SKM-1 (cell line): ENCODE measurements at regions not wholly inside any gene's neighbourhood (a gene's known extent, or its start where the extent isn't known, plus 50 kb on each side); places are given as distances from the start of the nearest gene placed in this dataset.
A peak's percentile ranks its signal among the peaks of the same experiment; 100 is the strongest.
"Not testable (repeated sequence)": the region's sequence is repeated elsewhere in the genome, so short reads cannot be mapped to it uniquely, and the experiment has no call there.

Source experiments
- DNase-seq: peaks from one replicate; lab custom pipeline; 2025; ENCODE audit not compliant: unreplicated experiment; lab: John Stamatoyannopoulos, UW

DNA sequence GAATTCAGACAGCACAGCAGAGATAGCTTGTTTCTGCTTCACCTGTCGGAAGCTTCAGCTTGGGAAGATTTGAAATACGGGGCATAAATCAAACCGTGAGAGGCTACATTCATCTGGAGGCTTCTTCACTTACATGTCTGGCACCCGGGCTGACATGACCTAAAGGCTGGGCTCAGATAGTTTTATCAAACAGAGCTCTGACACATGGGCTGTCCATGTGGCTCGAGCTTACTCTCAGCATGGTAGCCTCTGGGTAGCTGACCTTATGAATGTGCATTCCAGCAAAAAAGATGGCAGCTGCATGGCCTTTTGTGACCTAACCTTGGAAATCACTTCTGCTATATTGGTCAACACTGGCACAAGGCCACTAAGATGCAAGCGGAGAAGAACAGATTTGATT is 414.5 kb downstream of the NDFIP2 start:
- no peak for DNase-seq

DNA sequence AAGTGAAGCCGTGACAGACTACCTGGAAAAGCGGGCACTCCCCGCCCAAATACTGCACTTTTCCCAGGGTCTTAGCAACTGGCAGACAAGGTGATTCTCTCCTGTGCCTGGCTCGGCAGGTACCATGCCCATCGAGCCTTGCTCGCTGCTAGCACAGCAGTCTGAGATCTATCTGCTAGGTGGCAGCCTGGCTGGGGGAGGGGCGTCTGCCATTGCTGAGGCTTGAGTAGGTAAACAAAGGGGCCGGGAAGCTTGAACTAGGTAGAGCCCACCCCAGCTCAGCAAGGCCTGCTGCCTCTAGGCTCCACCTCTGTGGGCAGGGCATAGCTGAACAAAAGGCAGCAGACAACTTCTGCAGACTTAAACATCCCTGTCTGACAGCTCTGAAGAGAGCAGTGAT is 406.3 kb downstream of the NDFIP2 start:
- DNase-seq, result not testable (repeated sequence)

DNA sequence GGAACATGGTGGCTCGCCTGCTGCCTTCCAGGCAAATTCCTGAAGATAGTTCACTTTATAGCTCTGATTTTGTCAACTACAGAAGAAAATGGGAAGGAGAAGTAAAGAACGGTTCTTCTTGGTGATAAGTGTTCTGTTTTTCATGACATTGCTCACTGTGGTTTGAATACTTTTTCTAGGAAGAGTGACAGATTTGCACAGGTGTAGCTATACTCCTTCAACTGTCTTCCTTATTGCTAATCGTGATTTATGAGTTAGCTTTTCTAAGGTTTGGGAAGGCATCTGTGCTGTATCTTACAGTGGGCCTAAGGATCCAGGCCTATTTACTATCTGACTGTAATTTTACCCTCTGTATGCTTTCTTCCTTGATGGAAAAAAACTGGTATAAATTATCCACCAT is 405.6 kb downstream of the NDFIP2 start:
- no peak for DNase-seq

DNA sequence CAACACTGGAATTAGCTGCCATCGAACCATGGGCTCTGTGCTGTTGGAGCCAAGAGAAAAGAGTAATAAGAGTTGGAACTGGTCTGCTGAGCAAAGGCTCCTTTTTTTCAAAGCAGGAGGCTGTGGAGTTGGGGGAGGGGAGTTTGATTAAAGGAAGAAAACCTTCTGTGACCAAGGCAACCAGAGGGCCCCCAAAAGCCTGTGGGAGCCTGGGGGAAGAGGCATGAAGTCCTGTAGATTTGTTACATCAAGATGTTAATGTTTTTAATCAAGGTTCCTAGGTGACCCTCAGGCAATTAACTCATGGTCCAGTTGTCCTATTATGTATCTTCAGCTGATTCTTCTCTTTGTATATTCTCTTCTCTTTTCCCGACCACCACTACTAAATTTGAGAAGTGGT is 403.9 kb downstream of the NDFIP2 start:
- DNase-seq, result no peak

DNA sequence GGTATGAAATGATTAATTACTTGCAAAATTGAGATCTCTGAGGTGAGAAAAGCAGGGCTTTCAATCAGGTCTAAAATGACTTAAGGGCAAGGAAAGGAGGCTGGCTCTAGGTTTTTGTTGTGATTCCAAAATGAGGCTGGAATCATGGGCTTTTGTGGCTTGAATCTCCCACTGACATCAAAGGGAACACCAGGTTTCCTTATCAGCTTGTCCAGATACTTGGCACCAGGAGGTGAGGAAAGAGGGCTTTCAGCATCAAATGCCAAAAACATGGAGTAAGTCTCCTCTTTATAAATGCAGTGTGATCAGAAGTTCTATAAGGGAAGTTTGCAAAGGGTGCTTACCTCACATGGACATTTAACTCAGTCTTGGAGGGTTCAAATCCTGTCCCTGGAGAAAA is 402.3 kb downstream of the NDFIP2 start:
- no peak for DNase-seq

DNA sequence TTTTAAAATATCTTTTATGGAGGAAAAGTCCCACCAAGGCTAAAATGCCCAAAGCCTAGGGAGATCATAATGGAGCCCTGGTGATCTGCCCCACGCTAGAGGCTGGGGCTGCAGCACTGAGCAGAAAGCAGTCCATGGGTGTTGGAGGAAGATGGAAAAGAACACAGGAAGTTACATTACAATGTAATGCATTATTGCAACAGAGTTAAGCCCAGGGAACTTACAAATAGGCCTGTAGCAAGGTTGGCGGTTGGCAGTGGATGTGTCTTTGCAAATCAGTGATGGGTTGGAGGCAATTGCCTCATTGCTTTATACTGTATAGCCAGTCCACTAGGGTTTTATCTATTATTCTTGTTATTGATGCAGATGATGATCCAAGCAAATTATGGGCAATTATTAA is 399.9 kb downstream of the NDFIP2 start:
- peak; percentile 90 for DNase-seq

DNA sequence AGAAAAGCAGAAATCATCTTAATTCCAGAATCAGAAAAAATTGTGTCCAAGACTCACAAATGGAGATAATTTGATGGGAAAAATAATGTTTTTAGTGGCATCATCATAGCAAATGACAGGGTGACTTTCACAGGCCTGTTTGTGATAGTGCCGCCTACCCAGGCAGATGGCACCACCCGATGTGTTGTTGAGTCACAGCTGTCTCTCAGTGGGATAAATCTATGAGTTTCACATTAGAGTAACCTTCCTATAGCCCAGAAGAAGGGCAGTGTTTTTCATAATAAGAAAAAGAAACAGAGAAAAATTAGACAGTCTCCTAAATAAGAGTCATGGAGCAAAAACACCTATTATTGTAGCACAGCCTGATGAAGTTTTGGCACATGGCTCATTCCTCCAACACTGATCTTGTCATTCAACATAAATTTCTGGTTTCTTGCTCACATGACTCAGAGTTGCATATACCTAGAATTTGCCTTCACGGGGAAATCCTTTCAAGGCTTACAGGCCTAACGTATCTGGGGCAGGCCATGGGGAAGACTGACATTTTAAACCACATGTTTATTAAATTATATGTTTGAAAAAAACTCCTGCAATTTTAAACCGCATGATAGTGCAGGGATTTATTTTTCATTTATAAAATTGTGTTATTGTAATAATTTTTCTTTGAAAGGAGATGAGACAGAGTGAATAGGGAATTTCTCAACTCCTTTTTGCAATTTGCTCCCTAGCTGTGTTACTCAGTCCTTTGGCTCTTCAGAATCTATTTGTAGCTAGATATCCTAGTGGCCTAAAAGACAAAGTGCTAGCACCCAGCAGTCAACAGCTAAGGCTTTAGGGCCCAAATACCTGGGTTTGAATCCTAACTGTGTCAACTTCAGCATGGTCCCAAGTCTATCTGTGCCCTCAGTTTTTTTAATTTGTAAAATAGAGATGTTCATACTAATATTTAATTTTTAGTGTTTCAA is 393.7 kb downstream of the NDFIP2 start:
- no peak for DNase-seq

DNA sequence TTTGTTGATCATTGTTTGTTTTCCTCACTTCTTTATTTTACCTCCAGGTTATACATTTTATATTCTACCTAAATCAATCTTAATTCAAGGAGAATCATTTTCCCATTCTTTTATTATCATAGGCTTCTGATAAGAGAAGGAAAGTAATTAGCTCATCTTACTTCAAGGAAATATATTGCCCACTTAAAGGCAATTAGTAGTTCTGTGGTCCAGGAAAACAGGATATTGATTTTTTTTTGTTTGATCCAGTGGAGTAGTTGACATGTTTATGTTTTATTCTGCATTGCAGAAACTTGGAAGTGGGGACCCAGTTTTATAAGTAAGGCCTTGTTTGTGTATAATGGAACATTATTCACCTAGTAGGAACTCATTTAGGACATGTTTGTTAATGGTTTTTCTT is 390.6 kb downstream of the NDFIP2 start:
- no peak for DNase-seq

DNA sequence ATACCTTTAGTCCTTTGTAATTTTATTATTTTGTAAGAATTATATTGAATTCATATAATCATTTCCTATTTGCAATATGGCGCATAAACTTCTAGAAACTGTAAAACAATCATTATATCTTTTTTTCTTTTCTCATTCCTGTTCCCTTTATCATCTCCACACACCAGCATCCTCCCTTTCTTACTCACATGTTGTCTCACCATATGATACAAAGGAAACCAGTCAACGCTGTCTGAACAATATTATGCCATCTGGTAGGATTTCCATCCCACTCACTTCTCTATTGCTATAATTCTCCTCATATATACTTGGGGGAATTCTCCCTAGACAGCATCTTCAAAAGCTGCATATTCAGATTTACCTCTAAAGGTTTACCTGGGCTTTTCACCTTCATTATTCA is 389.8 kb downstream of the NDFIP2 start:
- DNase-seq, result no peak

DNA sequence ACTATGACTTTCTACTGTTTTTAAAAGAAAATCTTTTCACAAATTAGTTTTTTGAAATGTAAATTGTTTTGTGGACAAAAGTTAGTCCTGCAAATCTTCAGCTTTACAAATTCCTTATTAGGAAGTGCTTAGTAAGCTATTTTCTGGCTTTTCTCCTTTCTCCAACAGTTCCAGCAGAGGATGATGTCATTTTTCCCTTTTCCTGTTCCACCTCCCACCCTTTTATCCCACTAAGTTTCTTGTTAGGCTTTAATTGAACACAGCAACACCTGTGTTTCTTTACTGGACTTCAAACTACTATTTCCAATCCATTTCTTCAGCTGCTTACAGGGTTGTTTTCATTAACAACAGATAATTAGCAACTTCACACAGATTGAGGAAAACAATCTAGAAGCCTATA is 389.2 kb downstream of the NDFIP2 start:
- DNase-seq, result no peak

DNA sequence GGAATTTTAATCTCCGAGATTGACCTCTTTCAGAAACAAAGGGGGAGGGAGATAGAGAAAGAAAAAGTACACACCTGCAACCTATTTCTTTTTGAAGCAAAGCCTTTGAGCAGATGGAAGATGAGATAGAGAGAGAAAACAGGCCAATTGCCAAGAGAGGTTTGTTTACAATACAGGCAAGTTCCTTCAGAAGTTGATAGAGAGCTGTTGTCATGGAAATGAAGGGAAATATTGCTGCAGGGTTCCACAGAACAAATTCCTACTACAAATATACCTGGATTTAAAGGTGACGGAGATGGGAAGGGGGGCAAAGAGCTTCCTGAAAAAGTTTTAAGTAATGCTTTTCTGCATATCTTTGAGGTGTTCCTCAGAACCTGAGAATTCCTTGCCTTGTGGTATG is 388.4 kb downstream of the NDFIP2 start:
- no peak for DNase-seq

DNA sequence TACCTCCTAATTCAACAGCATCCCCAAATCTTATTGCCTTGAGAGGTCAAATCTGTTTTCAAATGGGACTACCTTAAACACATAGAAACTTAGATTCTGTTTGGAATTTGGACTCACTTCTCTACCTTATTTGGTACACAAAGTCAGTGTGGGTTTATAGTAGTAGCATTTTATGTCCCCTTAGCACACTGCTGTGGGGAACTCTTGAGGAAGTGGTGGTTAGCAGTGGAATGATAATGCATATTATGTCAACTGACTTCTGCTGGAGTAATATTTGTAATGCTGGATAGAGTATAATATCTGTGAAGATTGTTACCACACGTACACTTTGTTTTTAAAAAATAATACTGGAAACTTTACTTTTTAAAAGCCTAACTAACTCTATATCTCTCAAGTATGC is 386.3 kb downstream of the NDFIP2 start:
- DNase-seq, result peak; percentile 58

DNA sequence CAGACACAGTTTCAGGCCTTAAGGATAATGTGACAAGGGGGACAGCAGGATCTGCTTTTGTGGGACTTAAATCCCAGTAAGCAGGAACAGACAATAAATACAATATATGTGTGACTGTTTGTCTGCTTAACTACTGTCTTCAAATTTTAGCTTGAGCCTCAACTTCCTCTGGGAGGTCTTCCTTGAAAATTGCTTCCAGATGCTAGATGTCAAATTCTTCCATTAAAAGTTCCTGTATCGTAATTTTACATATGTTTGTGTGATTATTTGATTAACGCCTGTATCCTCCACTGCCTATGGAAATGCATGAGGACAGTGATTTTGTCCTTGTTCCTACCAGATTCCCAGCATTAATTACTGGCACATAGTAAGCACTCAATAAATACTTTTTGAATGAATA is 385.5 kb downstream of the NDFIP2 start:
- no peak for DNase-seq

DNA sequence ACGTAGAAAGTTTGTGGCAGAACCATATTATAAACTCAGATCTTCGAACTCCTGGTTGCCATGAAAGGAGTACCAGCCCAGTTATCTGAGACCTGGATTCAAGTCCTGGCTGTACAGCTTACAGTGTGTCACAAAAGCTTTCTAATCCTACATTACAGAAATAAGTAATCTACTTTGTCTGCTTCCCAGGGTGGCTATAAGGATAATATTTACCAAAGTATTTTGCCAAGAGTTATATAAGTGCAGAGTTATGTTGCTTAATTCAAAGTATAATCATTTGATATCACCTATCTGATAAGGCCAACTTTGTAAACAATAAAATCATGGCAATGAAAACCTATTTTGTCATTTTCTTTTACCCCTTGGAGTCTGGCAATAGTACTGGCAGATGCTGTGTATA is 381.6 kb downstream of the NDFIP2 start:
- DNase-seq, result no peak

DNA sequence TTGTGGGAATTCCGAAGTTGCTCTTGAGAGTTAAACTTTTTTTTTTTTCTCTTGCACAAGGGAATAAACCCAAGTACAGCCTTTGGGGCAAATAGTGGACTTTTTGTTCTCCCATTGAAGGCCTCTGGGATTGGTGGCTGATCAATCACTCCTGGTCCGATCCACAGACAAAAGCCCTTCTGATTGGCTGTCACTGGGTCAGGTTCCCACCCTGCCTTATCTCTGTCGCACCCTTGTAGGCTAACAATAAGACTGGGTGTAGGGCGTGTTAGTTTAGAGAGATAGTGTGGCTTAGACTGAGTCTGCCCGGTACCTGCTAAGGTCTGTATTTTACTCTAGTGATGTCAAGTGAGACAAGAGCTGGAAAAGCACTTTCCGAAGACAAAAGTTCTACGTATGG is 380.8 kb downstream of the NDFIP2 start:
- DNase-seq, result no peak

DNA sequence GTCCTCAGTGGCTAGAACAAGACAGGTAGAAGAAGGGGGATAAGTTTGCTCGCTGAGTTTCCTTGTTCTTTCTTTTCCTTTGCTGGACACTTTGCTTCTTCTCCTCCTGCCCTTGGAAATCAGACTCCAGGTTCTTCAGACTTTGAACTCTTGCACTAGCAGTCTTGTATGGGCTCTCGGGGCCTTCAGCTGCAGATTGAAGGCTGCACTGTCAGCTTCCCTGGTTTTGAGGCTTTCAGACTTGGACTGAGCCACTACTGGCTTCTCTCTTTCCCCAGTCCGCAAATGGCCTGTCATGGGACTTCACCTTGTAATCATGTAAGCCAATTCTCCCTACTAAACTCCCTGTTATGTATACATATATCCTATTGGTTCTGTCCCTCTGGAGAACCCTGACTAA is 379.8 kb downstream of the NDFIP2 start:
- DNase-seq, result no peak

DNA sequence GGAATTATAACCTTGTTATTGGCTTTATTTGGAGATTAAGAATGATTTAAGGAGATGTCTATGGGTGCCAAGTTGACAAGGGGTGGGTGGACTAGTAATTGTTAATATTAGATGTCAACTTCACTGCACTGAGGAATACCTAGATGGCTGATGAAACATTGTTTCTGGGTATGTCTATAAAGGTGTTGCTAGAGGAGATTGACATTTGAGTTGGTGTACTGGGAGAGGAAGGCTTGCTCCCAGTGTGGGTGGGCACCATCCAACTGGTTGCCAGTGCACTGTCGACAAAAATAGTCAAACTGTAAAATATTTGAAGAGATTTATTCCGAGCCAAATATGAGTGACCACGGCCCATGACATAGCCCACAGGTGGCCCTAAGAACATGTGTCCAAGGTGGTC is 378.8 kb downstream of the NDFIP2 start:
- DNase-seq, result no peak

DNA sequence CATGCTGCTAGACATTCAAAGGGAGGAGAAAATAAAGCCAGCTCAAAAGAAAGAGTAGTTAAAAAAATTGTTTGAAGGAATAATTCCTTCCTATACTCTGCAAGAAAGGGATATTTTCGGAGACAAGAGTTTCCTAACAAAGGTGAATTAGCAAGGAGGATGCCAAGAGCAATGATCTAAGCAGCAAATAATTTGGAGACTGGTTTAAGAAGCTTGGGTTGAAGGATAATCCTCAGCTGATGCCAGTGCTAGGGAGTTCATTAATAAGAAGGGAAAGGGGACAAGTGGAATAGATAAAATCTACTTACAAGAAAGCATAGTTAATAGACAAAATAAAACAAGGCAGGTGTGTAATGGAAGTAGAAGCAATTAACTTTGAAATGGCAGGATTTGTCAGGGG is 372.3 kb downstream of the NDFIP2 start:
- no peak for DNase-seq

DNA sequence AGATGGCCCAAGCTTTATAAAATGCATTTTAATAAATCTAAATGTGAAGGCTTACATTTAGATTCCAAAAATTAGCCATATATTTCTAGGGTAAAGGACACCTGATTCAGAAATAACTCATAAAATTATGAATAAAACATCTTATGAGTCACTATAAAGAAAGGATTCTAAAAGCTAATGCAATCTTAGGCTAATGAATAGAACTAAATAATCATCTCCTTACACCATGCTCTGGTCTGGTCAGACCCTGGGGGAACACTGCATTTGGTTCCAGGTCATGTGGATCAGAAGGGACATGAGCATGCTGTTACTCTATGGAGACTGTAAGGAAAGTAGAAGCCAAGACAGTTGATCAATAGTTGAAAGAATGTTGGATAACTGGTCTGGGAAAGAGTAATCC is 370.4 kb downstream of the NDFIP2 start:
- DNase-seq, result no peak

DNA sequence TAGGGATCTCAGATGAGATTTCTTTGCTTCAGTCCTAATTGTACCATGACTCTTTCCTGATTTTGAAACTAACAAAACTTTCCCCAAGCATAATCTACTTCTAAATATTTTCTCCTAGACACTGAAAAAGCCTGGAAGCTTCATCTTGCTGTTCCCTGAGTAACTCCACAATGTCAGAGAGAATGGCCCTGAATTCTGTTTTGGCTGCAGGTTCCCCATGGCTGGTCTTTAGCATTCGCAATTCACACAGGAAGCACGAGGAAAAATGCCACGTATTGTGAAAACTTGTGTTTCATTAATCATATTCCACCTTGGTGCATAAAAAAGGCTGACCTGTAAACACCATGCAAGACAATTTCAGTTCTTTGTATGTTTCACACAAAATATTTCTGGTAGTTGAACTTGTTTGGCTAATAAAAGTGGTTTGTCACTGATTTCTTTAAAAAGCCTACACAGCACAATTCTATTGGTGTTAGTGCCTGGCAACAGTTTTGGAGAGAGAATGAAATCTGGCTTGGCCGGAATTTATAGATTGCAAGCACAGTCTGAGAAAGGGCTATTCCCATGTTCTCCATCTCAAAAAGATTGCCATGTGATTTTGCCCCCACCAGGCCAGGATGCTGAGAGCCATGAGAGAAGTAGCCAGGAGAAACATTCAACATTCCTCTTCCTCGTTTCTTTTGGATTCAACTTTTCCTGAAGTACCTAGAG is 367.1 kb downstream of the NDFIP2 start:
- DNase-seq, result no peak

DNA sequence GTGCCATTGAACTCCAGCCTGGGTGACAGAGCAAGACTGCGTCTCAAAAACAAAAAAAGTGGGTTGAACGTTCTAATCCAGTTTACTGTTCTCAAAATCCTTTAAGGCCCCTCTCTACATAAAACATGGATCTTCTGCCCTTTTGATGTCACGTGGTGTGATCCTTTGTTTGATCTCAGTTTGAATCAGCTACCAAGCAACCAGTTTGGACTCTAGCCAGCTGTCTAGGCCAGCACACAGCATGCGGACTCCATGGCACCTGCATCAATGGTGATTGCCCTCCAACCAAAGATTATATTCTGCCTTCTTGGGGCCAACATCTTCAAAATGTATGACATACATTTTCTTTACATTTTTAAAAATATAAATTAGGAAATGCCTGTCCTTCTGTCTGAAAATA is 365.4 kb downstream of the NDFIP2 start:
- DNase-seq, result no peak

DNA sequence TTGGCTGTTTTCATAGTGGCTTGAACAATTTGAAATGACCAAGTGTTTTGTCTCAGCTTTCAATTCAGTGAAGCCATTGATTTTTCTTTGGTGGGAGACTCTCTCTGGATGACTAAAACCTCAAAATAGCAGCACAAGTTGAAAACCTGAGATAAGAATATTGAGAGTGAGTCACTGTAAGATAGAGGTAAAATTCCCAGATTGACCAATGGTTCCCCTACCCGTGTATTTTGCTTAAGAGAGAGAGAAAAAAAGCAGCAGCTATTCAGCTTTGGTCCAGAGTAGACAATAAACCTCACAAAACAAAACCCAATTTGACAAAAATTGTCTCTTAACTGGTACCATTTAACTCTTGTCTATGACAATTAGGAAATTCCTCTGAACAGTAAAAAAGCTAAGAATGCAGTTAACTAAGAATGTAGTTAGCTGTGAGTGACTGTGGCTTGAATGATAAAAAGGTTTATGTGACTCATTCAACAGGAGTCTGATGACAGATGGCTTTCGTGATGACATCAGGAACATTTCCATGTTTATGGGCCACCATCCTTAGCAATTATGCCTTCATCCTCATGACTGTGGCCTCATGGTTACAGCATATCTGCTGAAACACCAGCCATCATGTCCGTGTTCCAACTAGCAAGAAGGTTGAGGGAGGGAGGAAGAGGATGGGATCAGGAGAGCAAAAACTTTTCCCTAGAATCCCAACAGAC is 356.9 kb downstream of the NDFIP2 start:
- DNase-seq, result no peak
